NCI-H69 (cell line): ENCODE measurements at regions not wholly inside any gene's neighbourhood (a gene's known extent, or its start where the extent isn't known, plus 50 kb on each side); places are given as distances from the start of the nearest gene placed in this dataset.

Source experiments
- DNase-seq: peaks from one replicate; lab custom pipeline; 2025; lab: John Stamatoyannopoulos, UW

GRCh38 chr3:159620281-159620680 lies 368.4 kb upstream of the IL12A start:
- no peak for DNase-seq

GRCh38 chr3:159620873-159621272 lies 367.8 kb upstream of the IL12A start:
- no peak for DNase-seq

- no peak for DNase-seq
Measured at GRCh38 chr3:159624616-159625015, 364.0 kb upstream of the IL12A start.

GRCh38 chr3:159625594-159625993 lies 363.0 kb upstream of the IL12A start:
- DNase-seq: no peak

GRCh38 chr3:159626598-159626997 lies 362.0 kb upstream of the IL12A start:
- DNase-seq: no peak

GRCh38 chr3:159627229-159627628 lies 361.4 kb upstream of the IL12A start:
- peak; percentile 69 for DNase-seq

- DNase-seq: no peak
Measured at GRCh38 chr3:159627634-159628033, 361.0 kb upstream of the IL12A start.

GRCh38 chr3:159629329-159630084 lies 359.1 kb upstream of the IL12A start:
- DNase-seq: peak; percentile 13

- DNase-seq: no peak
Measured at GRCh38 chr3:159631226-159631625, 357.4 kb upstream of the IL12A start.

GRCh38 chr3:159632128-159632527 lies 356.5 kb upstream of the IL12A start:
- DNase-seq: no peak

- no peak for DNase-seq
Measured at GRCh38 chr3:159632851-159633250, 355.8 kb upstream of the IL12A start.

GRCh38 chr3:159634483-159634882 lies 354.2 kb upstream of the IL12A start:
- DNase-seq: peak; percentile 90

- DNase-seq: peak; percentile 55
Measured at GRCh38 chr3:159635047-159635641, 353.5 kb upstream of the IL12A start.

- peak; percentile 48 for DNase-seq
Measured at GRCh38 chr3:159637883-159638542, 350.6 kb upstream of the IL12A start.

- DNase-seq: no peak
Measured at GRCh38 chr3:159640225-159640624, 348.4 kb upstream of the IL12A start.

GRCh38 chr3:159643406-159643805 lies 345.2 kb upstream of the IL12A start:
- no peak for DNase-seq

GRCh38 chr3:159645874-159646273 lies 342.8 kb upstream of the IL12A start:
- no peak for DNase-seq

- no peak for DNase-seq
Measured at GRCh38 chr3:159649951-159650350, 338.7 kb upstream of the IL12A start.

GRCh38 chr3:159650726-159651125 lies 337.9 kb upstream of the IL12A start:
- DNase-seq: peak; percentile 3

- peak; percentile 47 for DNase-seq
Measured at GRCh38 chr3:159652452-159652851, 336.2 kb upstream of the IL12A start.

- DNase-seq: no peak
Measured at GRCh38 chr3:159654183-159655134, 334.2 kb upstream of the IL12A start.

- no peak for DNase-seq
Measured at GRCh38 chr3:159655202-159655601, 333.4 kb upstream of the IL12A start.
